ENCODE measurements at regions not wholly inside any gene's neighbourhood (a gene's known extent, or its start where the extent isn't known, plus 50 kb on each side); places are given as distances from the start of the nearest gene placed in this dataset.

DNA sequence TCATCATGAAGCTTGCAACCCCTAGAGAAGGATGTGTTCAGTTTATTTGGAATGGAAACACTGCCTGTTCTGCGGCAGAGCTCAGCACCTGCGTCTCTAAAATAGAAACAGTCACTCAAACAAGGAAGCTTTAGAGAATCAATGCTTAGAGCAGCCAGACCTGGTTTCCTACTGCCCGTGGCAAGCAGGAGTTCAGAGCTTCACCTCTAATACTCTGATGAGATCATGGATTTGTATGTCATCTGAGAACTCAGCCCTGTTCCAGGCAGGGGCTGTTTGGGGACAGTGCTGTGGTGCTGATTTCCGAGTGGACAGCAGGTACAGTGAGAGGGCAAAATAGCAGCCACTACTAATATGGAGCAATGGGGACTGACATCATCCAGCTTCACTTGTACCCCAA lies 236.0 kb upstream of the IRX1 start:
- H3K36me3 ChIP-seq (ENCODE audit: low read depth), result no peaks in the 10 kb centered on the region
- peak; percentile 4 for DNase-seq (ENCODE audit: low spot score)
- no peaks in the 10 kb centered on the region for H3K27me3 ChIP-seq (ENCODE audit: insufficient read depth, poor library complexity, severe bottlenecking)
- TF ChIP-seq, protein P1, sequence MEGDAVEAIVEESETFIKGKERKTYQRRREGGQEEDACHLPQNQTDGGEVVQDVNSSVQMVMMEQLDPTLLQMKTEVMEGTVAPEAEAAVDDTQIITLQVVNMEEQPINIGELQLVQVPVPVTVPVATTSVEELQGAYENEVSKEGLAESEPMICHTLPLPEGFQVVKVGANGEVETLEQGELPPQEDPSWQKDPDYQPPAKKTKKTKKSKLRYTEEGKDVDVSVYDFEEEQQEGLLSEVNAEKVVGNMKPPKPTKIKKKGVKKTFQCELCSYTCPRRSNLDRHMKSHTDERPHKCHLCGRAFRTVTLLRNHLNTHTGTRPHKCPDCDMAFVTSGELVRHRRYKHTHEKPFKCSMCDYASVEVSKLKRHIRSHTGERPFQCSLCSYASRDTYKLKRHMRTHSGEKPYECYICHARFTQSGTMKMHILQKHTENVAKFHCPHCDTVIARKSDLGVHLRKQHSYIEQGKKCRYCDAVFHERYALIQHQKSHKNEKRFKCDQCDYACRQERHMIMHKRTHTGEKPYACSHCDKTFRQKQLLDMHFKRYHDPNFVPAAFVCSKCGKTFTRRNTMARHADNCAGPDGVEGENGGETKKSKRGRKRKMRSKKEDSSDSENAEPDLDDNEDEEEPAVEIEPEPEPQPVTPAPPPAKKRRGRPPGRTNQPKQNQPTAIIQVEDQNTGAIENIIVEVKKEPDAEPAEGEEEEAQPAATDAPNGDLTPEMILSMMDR (IDR thresholded peaks at IDR 0.05; ENCODE audit: poor library complexity, severe bottlenecking), result no peak
- H3K4me1 ChIP-seq (ENCODE audit: insufficient read depth, poor library complexity, severe bottlenecking), result no peaks in the 10 kb centered on the region
- no peak overlapping the region for H3K4me3 ChIP-seq (ENCODE audit: severe bottlenecking)
- H3K9me3 ChIP-seq (ENCODE audit: severe bottlenecking), result peaks cover 4% of the 10 kb centered on the region
- H3K27ac ChIP-seq (ENCODE audit: poor library complexity, severe bottlenecking), result no peak overlapping the region
- ATAC-seq (ENCODE audit: low read depth), result no peak

DNA sequence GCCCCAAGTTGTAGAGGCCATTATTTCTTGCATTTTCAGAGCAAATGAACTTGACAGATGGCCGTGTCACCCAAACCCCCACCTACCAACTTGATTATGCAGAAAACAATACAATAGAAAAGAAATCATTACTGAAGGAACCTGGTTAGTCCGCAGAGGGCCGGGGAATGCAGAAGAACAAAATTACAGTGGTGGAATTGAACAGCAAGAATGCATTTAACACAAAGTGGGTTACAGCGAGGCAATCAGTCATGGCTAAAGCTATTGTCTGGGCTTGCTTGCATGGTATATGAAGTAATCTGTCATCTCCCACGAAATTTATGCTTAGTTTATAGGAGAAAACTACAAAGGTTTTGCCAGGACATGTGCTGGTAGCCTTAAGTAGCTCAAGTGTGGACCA lies 238.3 kb upstream of the IRX1 start:
- Histone ChIP-seq H3K4me3 (ENCODE audit: severe bottlenecking) (no peak overlapping the region), H3K9me3 (ENCODE audit: severe bottlenecking) (peaks cover 4% of the 10 kb centered on the region), H3K36me3 (ENCODE audit: low read depth) (no peaks in the 10 kb centered on the region), H3K27ac (ENCODE audit: poor library complexity, severe bottlenecking) (no peak overlapping the region), H3K4me1 (ENCODE audit: insufficient read depth, poor library complexity, severe bottlenecking) (no peaks in the 10 kb centered on the region), H3K27me3 (ENCODE audit: insufficient read depth, poor library complexity, severe bottlenecking) (no peaks in the 10 kb centered on the region)
- ATAC-seq (ENCODE audit: low read depth), result no peak
- DNase-seq (ENCODE audit: low spot score), result peak; percentile 9
- TF ChIP-seq, protein P1 (IDR thresholded peaks at IDR 0.05; ENCODE audit: poor library complexity, severe bottlenecking), result no peak

DNA sequence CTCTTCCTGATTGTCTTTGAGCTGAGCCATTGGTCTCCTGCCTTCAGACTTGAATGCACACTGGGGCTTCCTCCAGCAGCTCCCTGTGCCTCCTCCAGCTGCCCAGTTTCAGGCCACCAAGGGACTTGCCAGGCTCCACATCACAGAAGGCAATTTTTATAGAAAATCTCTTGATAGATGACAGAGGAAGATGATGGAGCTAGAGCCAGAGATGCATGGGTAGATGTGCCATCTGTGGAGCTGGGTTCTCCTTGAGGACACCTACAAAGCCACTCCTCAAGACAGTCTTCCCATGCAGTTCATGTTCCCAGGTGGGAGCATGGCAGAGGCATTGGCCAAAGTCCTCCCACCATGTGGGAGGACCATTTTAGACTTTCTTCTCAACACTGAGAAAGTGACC lies 239.6 kb upstream of the IRX1 start:
- no peak overlapping the region for H3K4me3 ChIP-seq (ENCODE audit: severe bottlenecking)
- TF ChIP-seq, protein P1 (IDR thresholded peaks at IDR 0.05; ENCODE audit: poor library complexity, severe bottlenecking), result no peak
- ATAC-seq (ENCODE audit: low read depth), result no peak
- no peaks in the 10 kb centered on the region for H3K4me1 ChIP-seq (ENCODE audit: insufficient read depth, poor library complexity, severe bottlenecking)
- H3K27me3 ChIP-seq (ENCODE audit: insufficient read depth, poor library complexity, severe bottlenecking), result no peaks in the 10 kb centered on the region
- peak; percentile 8 for DNase-seq (ENCODE audit: low spot score)
- H3K36me3 ChIP-seq (ENCODE audit: low read depth), result no peaks in the 10 kb centered on the region
- no peak overlapping the region for H3K27ac ChIP-seq (ENCODE audit: poor library complexity, severe bottlenecking)
- H3K9me3 ChIP-seq (ENCODE audit: severe bottlenecking), result peaks cover 4% of the 10 kb centered on the region

DNA sequence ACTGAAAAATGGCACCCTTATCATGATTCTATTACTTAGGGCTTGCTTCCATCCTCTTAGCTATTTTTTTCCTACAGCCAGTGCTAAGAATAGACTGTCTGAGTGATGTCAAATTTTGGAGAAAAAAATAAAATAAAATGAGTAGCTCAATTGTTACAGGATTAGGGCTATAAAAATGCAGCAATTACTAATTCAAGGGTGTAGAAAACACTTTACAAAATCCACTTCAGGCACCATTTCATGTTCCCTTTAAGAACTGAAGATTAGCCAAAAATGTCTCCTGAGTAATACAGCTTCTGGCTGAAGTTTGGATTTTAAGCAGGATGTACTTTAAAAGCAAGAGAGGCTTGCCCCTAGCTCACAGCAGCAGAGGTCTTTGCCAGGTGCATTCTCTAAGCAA lies 240.5 kb upstream of the IRX1 start:
- no peak for ATAC-seq (ENCODE audit: low read depth)

DNA sequence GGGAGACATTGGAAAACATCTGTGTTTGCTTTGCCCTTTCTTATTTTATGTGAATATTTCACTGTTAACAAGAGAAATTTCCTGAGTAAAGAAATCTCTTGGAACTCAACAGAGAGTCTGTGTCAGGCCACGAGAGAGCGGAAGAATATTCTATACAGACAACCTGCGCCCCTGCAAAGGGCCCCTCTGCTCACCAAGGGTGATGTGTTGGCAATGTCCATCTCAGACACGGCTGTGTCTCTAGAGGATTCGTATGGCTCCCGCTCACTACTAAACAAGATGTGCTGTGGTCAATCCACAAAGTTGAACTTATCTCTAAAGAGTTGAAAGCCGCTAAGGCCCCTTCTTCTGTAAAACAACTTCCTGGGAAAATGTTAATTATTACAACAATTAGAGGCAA lies 241.0 kb upstream of the IRX1 start:
- Histone ChIP-seq H3K4me3 (ENCODE audit: severe bottlenecking) (no peak overlapping the region), H3K36me3 (ENCODE audit: low read depth) (no peaks in the 10 kb centered on the region), H3K9me3 (ENCODE audit: severe bottlenecking) (peaks cover 2% of the 10 kb centered on the region), H3K27ac (ENCODE audit: poor library complexity, severe bottlenecking) (no peak overlapping the region), H3K27me3 (ENCODE audit: insufficient read depth, poor library complexity, severe bottlenecking) (no peaks in the 10 kb centered on the region), H3K4me1 (ENCODE audit: insufficient read depth, poor library complexity, severe bottlenecking) (no peaks in the 10 kb centered on the region)
- TF ChIP-seq, protein P1 (IDR thresholded peaks at IDR 0.05; ENCODE audit: poor library complexity, severe bottlenecking), result no peak
- ATAC-seq (ENCODE audit: low read depth) (no peak), DNase-seq (ENCODE audit: low spot score) (peak; percentile 15)

More for the DNA sequence above, 240.5 kb upstream of the IRX1 start:
- Histone ChIP-seq H3K4me1 (ENCODE audit: insufficient read depth, poor library complexity, severe bottlenecking) (no peaks in the 10 kb centered on the region), H3K36me3 (ENCODE audit: low read depth) (no peaks in the 10 kb centered on the region), H3K27me3 (ENCODE audit: insufficient read depth, poor library complexity, severe bottlenecking) (no peaks in the 10 kb centered on the region), H3K4me3 (ENCODE audit: severe bottlenecking) (no peak overlapping the region), H3K9me3 (ENCODE audit: severe bottlenecking) (peaks cover 2% of the 10 kb centered on the region), H3K27ac (ENCODE audit: poor library complexity, severe bottlenecking) (no peak overlapping the region)
- TF ChIP-seq, protein P1 (IDR thresholded peaks at IDR 0.05; ENCODE audit: poor library complexity, severe bottlenecking), result no peak
- no peak for DNase-seq (ENCODE audit: low spot score)

All from RWPE2 (cell line).